ENCODE measurements at regions not wholly inside any gene's neighbourhood (a gene's known extent, or its start where the extent isn't known, plus 50 kb on each side); places are given as distances from the start of the nearest gene placed in this dataset.

DNA sequence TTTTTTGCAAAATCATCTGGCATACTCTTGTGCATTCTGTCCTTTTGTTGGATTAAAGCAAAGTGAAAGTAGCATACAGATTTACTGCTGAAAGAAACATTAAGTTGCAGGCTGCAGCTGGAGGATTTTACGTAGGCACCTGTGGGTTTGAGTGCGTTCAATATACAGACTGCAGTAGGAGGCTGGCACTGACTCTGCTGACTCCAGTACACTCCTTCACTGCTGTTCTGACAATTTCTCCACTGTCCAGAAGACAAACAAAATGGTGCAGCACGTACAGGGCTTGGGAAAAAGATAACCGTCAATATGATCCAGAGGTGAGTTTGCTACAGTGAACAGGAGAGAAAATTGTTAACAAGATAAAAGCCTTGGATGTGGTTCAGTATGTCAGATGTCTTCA lies 73.3 kb downstream of the TANC2 start:
- Histone ChIP-seq H3K9me3 (no peaks in the 10 kb centered on the region), H3K4me3 (peak overlapping the region; percentile 19), H3K4me1 (peaks cover 79% of the 10 kb centered on the region), H3K4me2 (peak overlapping the region; percentile 80), H3K27ac (peak overlapping the region; percentile 9 to 58; a peak in 5 of 6 replicates)
- no peak for FAIRE-seq
- CTCF ChIA-PET, result no interaction called here
- peak; percentile 44 to 64; a peak in 3 of 6 replicates for ATAC-seq
- peak in 1 of 2 experiments; percentile 7 for DNase-seq (ENCODE audit: low read depth in 1 of 2, low spot score in 1 of 2)
- WGBS (ENCODE audit: missing lambda C conversion rate), result 34% methylated on average over 4 of the region's 4 CpGs
- POLR2A ChIA-PET, result no interaction called here
- TF ChIP-seq, protein P1, sequence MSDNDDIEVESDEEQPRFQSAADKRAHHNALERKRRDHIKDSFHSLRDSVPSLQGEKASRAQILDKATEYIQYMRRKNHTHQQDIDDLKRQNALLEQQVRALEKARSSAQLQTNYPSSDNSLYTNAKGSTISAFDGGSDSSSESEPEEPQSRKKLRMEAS (IDR thresholded peaks at IDR 0.05), result no peak
- TF ChIP-seq POLR2AphosphoS2 (conservative IDR thresholded peaks at IDR 0.05; ENCODE audit: low read length), result no peak
- TF ChIP-seq FOSB (CRISPR knock-in tag; IDR thresholded peaks at IDR 0.05), result no peak
- TF ChIP-seq MYC (IDR thresholded peaks at IDR 0.05; ENCODE audit: borderline replicate concordance, low read length), result no peak
- TF ChIP-seq, protein P2, sequence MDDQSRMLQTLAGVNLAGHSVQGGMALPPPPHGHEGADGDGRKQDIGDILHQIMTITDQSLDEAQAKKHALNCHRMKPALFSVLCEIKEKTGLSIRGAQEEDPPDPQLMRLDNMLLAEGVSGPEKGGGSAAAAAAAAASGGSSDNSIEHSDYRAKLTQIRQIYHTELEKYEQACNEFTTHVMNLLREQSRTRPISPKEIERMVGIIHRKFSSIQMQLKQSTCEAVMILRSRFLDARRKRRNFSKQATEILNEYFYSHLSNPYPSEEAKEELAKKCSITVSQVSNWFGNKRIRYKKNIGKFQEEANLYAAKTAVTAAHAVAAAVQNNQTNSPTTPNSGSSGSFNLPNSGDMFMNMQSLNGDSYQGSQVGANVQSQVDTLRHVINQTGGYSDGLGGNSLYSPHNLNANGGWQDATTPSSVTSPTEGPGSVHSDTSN (IDR thresholded peaks at IDR 0.05), result no peak
- TF ChIP-seq JUNB (IDR thresholded peaks at IDR 0.05), result no peak
- TF ChIP-seq HOXA7 (CRISPR knock-in tag; IDR thresholded peaks at IDR 0.05), result no peak
- TF ChIP-seq RAD21 (conservative IDR thresholded peaks at IDR 0.05 in 1 of 2, IDR thresholded peaks at IDR 0.05 in 1 of 2), result no peak
- no peak for TF ChIP-seq HOXB5 (CRISPR knock-in tag; IDR thresholded peaks at IDR 0.05)

DNA sequence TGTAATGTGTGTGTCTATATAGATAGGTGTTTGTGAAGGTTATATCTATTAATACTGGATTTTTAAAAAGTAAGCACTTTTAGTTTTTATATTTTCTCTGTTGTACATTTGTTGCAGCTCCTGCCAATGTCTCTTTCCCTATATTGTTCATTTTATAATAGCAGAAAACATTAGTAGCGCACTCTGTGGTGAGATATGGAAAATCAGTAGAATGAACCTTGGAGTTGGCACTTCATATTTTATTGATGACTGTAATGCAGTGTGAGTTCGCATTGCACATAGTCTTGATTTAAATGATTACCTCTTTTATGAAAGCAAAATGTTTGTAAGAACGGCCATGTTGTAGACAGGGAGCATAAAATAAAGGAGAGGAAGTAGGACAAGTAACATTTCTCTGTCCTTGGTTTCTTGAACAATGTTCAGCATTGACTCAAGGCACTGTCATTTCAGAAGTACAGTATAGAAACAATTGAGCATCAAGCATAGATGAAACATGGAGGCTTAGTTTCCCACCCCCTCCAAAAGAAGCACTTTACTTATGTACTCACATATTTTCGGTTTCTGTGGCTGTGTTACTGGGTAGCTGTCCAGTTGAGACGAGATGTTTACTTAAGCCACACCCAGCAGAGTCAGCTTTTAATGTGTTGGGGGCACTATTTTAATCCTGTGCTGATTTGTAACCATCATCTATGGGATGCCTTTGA lies 74.0 kb downstream of the TANC2 start:
- ChIA-PET POLR2A (no interaction called here), CTCF (interaction anchor here (0.7 to 1.0 kb wide), 2 partner anchors 8 to 349 kb away, joined by 3 read pairs; no protein-coding TSS in a partner anchor)
- H3K4me1 ChIP-seq, result peaks cover 73% of the 10 kb centered on the region
- peak overlapping the region; percentile 9 to 68; a peak in 5 of 6 replicates for H3K27ac ChIP-seq
- WGBS (ENCODE audit: missing lambda C conversion rate), result 12% methylated on average over 5 of the region's 5 CpGs
- FAIRE-seq (peak; percentile 92), ATAC-seq (peak; percentile 77 to 81), DNase-seq (ENCODE audit: low read depth in 1 of 2, low spot score in 1 of 2) (peak; percentile 29 to 68)
- peak overlapping the region; percentile 80 for H3K4me2 ChIP-seq
- no peaks in the 10 kb centered on the region for H3K9me3 ChIP-seq
- TF ChIP-seq, protein P3, sequence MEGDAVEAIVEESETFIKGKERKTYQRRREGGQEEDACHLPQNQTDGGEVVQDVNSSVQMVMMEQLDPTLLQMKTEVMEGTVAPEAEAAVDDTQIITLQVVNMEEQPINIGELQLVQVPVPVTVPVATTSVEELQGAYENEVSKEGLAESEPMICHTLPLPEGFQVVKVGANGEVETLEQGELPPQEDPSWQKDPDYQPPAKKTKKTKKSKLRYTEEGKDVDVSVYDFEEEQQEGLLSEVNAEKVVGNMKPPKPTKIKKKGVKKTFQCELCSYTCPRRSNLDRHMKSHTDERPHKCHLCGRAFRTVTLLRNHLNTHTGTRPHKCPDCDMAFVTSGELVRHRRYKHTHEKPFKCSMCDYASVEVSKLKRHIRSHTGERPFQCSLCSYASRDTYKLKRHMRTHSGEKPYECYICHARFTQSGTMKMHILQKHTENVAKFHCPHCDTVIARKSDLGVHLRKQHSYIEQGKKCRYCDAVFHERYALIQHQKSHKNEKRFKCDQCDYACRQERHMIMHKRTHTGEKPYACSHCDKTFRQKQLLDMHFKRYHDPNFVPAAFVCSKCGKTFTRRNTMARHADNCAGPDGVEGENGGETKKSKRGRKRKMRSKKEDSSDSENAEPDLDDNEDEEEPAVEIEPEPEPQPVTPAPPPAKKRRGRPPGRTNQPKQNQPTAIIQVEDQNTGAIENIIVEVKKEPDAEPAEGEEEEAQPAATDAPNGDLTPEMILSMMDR (IDR thresholded peaks at IDR 0.05), result no peak
- TF ChIP-seq HOXB13 (CRISPR knock-in tag; IDR thresholded peaks at IDR 0.05; ENCODE audit: low read depth) (no peak), KDM1A (IDR thresholded peaks at IDR 0.05; ENCODE audit: low read depth) (no peak), MAFK (IDR thresholded peaks at IDR 0.05; ENCODE audit: partially characterized antibody) (peak; percentile 50), GATA3 (IDR thresholded peaks at IDR 0.05; ENCODE audit: borderline replicate concordance) (no peak), KDM5A (IDR thresholded peaks at IDR 0.05) (no peak), POLR2AphosphoS2 (conservative IDR thresholded peaks at IDR 0.05; ENCODE audit: low read length) (no peak), NPAS2 (CRISPR knock-in tag; IDR thresholded peaks at IDR 0.05; ENCODE audit: borderline replicate concordance) (no peak), EHF (CRISPR knock-in tag; IDR thresholded peaks at IDR 0.05) (0 out of 2 replicates have a peak, but pooled peaks have one; percentile 29), CBX8 (IDR thresholded peaks at IDR 0.05) (no peak), FOXS1 (CRISPR knock-in tag; IDR thresholded peaks at IDR 0.05) (peak; percentile 45; the same call in 1 of the 2 replicates), HDAC2 (IDR thresholded peaks at IDR 0.05) (no peak), RNF2 (IDR thresholded peaks at IDR 0.05; ENCODE audit: borderline replicate concordance, low read depth) (no peak)
- TF ChIP-seq, protein P4, sequence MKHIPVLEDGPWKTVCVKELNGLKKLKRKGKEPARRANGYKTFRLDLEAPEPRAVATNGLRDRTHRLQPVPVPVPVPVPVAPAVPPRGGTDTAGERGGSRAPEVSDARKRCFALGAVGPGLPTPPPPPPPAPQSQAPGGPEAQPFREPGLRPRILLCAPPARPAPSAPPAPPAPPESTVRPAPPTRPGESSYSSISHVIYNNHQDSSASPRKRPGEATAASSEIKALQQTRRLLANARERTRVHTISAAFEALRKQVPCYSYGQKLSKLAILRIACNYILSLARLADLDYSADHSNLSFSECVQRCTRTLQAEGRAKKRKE (CRISPR knock-in tag; IDR thresholded peaks at IDR 0.05; ENCODE audit: low read depth), result no peak
- H3K4me3 ChIP-seq, result peak overlapping the region; percentile 19

Data from A549 (cell line).